Panc1 (cell line): ENCODE measurements at regions not wholly inside any gene's neighbourhood (a gene's known extent, or its start where the extent isn't known, plus 50 kb on each side); places are given as distances from the start of the nearest gene placed in this dataset.

ENCODE experiments used
- POLR2AphosphoS5 ChIP-seq: IDR thresholded peaks from 2 replicates; pipeline ENCODE4 v1.6.1; 2012; ENCODE audit warnings: mild to moderate bottlenecking, low read depth, low read length, moderate library complexity
- TCF7L2 ChIP-seq: IDR thresholded peaks from 2 replicates; pipeline ENCODE4 v1.6.1; 2011; ENCODE audit warnings: mild to moderate bottlenecking, low read depth, low read length, inconsistent platforms
- TF ChIP-seq, protein P1 (sequence below), 2 experiments: IDR thresholded peaks; 2 replicates each; pipeline ENCODE4 v1.6.1; 2011 to 2012; ENCODE audit warnings: low read depth in 2 of 2, control low read depth in 1 of 2, low read length in 1 of 2, mild to moderate bottlenecking in 1 of 2, moderate library complexity in 1 of 2; ENCODE audit not compliant: insufficient read depth in 1 of 2
- TF ChIP-seq, protein P2 (sequence below): fragments of 450-650 bp; IDR thresholded peaks from 2 replicates; pipeline ENCODE4 v1.5.1; 2017; ENCODE audit warnings: mild to moderate bottlenecking

DNA sequence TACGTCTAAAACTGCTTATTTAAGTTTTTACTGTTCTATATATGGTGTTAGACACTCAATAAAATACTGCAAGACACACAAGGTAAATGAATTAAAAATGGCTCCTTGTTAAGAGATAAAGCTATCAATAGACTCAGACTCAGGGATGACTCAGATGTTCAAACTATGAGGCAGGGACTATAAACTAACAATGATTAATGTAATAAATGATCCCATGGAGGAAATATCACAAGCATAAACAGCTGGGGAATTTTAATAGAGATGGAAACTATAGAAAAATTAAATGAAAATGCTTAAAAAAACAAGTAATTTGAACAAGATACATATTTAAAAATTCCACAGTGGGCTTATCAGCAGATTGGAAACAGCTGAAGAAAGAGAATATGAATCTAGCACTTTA is 650.8 kb downstream of the DCDC2C start:
- TF ChIP-seq, protein P1, sequence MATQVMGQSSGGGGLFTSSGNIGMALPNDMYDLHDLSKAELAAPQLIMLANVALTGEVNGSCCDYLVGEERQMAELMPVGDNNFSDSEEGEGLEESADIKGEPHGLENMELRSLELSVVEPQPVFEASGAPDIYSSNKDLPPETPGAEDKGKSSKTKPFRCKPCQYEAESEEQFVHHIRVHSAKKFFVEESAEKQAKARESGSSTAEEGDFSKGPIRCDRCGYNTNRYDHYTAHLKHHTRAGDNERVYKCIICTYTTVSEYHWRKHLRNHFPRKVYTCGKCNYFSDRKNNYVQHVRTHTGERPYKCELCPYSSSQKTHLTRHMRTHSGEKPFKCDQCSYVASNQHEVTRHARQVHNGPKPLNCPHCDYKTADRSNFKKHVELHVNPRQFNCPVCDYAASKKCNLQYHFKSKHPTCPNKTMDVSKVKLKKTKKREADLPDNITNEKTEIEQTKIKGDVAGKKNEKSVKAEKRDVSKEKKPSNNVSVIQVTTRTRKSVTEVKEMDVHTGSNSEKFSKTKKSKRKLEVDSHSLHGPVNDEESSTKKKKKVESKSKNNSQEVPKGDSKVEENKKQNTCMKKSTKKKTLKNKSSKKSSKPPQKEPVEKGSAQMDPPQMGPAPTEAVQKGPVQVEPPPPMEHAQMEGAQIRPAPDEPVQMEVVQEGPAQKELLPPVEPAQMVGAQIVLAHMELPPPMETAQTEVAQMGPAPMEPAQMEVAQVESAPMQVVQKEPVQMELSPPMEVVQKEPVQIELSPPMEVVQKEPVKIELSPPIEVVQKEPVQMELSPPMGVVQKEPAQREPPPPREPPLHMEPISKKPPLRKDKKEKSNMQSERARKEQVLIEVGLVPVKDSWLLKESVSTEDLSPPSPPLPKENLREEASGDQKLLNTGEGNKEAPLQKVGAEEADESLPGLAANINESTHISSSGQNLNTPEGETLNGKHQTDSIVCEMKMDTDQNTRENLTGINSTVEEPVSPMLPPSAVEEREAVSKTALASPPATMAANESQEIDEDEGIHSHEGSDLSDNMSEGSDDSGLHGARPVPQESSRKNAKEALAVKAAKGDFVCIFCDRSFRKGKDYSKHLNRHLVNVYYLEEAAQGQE (IDR thresholded peaks at IDR 0.05; ENCODE audit: insufficient read depth in 1 of 2, low read depth in 2 of 2, low read length in 1 of 2) = no peak
- TF ChIP-seq POLR2AphosphoS5 (no peak), TCF7L2 (no peak)
- TF ChIP-seq, protein P2, sequence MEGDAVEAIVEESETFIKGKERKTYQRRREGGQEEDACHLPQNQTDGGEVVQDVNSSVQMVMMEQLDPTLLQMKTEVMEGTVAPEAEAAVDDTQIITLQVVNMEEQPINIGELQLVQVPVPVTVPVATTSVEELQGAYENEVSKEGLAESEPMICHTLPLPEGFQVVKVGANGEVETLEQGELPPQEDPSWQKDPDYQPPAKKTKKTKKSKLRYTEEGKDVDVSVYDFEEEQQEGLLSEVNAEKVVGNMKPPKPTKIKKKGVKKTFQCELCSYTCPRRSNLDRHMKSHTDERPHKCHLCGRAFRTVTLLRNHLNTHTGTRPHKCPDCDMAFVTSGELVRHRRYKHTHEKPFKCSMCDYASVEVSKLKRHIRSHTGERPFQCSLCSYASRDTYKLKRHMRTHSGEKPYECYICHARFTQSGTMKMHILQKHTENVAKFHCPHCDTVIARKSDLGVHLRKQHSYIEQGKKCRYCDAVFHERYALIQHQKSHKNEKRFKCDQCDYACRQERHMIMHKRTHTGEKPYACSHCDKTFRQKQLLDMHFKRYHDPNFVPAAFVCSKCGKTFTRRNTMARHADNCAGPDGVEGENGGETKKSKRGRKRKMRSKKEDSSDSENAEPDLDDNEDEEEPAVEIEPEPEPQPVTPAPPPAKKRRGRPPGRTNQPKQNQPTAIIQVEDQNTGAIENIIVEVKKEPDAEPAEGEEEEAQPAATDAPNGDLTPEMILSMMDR = no peak
